ENCODE measurements at regions not wholly inside any gene's neighbourhood (a gene's known extent, or its start where the extent isn't known, plus 50 kb on each side); places are given as distances from the start of the nearest gene placed in this dataset.

DNA sequence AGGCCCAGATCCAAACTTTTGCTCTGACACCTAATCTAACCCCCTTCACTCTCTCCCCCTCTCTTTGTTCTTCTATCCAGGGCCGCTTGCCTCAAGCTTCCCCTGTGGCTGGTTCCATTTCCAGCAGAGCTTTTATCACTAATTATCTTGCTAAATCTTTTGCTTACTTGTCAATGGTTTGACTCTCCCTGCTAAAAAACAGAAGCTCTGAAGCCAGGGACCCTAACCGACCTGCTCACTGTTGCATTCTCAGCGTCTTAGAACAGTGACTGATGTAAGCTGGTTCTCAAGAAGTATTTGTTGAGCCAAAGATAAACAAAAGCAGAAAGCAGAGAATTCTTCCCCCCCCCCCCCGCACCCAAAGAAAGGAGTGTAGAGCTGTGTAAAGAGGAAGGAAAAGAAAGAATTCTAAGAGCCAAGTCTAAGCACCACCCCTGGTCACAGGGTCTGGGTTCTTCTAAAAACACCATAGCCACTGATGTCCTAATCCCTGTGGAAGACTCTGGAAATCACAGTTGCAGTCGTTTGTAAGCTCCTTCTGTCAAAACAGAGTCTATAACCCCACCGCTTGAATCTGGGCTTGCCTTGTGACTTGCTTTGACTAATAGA, 385.8 kb downstream of the MED13L start (continued):
- TF ChIP-seq, protein P1, sequence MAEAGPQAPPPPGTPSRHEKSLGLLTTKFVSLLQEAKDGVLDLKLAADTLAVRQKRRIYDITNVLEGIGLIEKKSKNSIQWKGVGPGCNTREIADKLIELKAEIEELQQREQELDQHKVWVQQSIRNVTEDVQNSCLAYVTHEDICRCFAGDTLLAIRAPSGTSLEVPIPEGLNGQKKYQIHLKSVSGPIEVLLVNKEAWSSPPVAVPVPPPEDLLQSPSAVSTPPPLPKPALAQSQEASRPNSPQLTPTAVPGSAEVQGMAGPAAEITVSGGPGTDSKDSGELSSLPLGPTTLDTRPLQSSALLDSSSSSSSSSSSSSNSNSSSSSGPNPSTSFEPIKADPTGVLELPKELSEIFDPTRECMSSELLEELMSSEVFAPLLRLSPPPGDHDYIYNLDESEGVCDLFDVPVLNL (CRISPR knock-in tag; IDR thresholded peaks at IDR 0.05; ENCODE audit: low read depth): no peak
- TF ChIP-seq, protein P2, sequence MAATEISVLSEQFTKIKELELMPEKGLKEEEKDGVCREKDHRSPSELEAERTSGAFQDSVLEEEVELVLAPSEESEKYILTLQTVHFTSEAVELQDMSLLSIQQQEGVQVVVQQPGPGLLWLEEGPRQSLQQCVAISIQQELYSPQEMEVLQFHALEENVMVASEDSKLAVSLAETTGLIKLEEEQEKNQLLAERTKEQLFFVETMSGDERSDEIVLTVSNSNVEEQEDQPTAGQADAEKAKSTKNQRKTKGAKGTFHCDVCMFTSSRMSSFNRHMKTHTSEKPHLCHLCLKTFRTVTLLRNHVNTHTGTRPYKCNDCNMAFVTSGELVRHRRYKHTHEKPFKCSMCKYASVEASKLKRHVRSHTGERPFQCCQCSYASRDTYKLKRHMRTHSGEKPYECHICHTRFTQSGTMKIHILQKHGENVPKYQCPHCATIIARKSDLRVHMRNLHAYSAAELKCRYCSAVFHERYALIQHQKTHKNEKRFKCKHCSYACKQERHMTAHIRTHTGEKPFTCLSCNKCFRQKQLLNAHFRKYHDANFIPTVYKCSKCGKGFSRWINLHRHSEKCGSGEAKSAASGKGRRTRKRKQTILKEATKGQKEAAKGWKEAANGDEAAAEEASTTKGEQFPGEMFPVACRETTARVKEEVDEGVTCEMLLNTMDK (IDR thresholded peaks at IDR 0.05; ENCODE audit: borderline replicate concordance, insufficient read depth, low read depth, low read length, poor library complexity, severe bottlenecking): no peak

DNA sequence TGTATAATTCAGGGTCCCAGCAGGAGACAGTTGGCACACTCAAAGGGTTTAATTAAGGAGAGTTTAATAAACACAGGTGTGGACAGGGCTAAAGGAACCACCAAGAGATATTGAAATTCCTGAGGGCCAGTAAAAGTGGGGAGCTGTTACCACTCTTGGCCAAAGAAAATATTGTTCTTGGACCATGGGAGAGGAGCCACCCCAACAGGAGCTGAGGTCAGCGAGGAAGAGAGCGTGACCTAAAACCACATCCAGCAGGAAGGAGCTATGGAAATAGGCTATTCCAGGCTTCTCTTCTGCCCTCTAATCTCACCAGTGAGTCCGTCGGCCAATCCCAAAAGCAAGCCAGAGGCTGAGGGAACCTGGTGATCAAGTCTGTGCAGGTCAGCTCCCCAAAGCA, 390.8 kb downstream of the MED13L start:
- Histone ChIP-seq H3K9ac (ENCODE audit: insufficient read depth in 1 of 2, low read depth in 2 of 2, low read length in 2 of 2) (no peak overlapping the region), H3K9me3 (replicated peaks; ENCODE audit: control insufficient read depth, insufficient read depth, low read depth, low read length) (no peaks in the 10 kb centered on the region), H3K36me3 (ENCODE audit: control insufficient read depth, insufficient read depth, low read length) (no peaks in the 10 kb centered on the region), H3K4me3 (no peak overlapping the region), H4K20me1 (replicated peaks; ENCODE audit: control insufficient read depth, insufficient read depth, low read length) (no peaks in the 10 kb centered on the region), H3K79me2 (ENCODE audit: control insufficient read depth, insufficient read depth, low read length) (no peaks in the 10 kb centered on the region), H3K27ac (ENCODE audit: extremely low read depth, low read depth, low read length) (no peak overlapping the region), H3K27me3 (ENCODE audit: control insufficient read depth in 2 of 2, insufficient read depth in 2 of 2, low read length in 2 of 2) (peaks cover 19 to 21% of the 10 kb centered on the region in 2 experiments; a peak in 3 of 5 replicates), H3K4me1 (replicated peaks in 1 of 2; ENCODE audit: control insufficient read depth in 2 of 2, insufficient read depth in 2 of 2, low read length in 2 of 2) (no peaks in the 10 kb centered on the region), H3K4me2 (ENCODE audit: insufficient read depth, low read length) (no peak overlapping the region), H3K9me1 (ENCODE audit: control insufficient read depth, insufficient read depth, low read length) (no peaks in the 10 kb centered on the region), H2AFZ (ENCODE audit: low read depth, low read length) (no peak overlapping the region)
- BruUV-seq (replicated peaks): no TSS peak
- TF ChIP-seq, protein P3, sequence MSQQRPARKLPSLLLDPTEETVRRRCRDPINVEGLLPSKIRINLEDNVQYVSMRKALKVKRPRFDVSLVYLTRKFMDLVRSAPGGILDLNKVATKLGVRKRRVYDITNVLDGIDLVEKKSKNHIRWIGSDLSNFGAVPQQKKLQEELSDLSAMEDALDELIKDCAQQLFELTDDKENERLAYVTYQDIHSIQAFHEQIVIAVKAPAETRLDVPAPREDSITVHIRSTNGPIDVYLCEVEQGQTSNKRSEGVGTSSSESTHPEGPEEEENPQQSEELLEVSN (IDR thresholded peaks at IDR 0.05; ENCODE audit: borderline replicate concordance in 1 of 2, extremely low read depth in 1 of 2, insufficient read depth in 1 of 2, insufficient read length in 1 of 2, low read depth in 1 of 2, low read length in 1 of 2, poor library complexity in 1 of 2, severe bottlenecking in 1 of 2): no peak
- no peak for TF ChIP-seq ARID2 (IDR thresholded peaks at IDR 0.05)
- TF ChIP-seq ZBTB8A (IDR thresholded peaks at IDR 0.05; ENCODE audit: partially characterized antibody): no peak
- TF ChIP-seq RBM34 (IDR thresholded peaks at IDR 0.05; ENCODE audit: borderline replicate concordance, insufficient read depth, low read length): no peak
- no peak for TF ChIP-seq SREBF2 (CRISPR knock-in tag; IDR thresholded peaks at IDR 0.05)
- TF ChIP-seq LEF1 (IDR thresholded peaks at IDR 0.05): no peak
- TF ChIP-seq YBX1 (IDR thresholded peaks at IDR 0.05): no peak
- no peak for TF ChIP-seq TSC22D4 (tag; IDR thresholded peaks at IDR 0.05)
- no peak for TF ChIP-seq LCOR (CRISPR knock-in tag; IDR thresholded peaks at IDR 0.05)
- TF ChIP-seq HDAC1 (IDR thresholded peaks at IDR 0.05): no peak
- TF ChIP-seq ZNF584 (CRISPR knock-in tag; IDR thresholded peaks at IDR 0.05; ENCODE audit: low read depth): no peak
- DNase-seq (ENCODE audit: extremely low read depth in 1 of 4, low spot score in 3 of 4) (no peak), FAIRE-seq (no peak), ATAC-seq (no peak)
- 0% methylated on average over 4 of the region's 4 CpGs for WGBS (ENCODE audit: insufficient coverage, low coverage, missing lambda C conversion rate)
- intact Hi-C loops (cut with micrococcal nuclease): no loop called here
- in situ Hi-C loops (cut with MboI): no loop called here
- POLR2A ChIA-PET: interaction anchor here (1.1 kb wide), 1 partner anchor 18 kb away, joined by 7 read pairs; no protein-coding TSS in a partner anchor
- CTCF ChIA-PET (ENCODE audit: low intra/inter-chr PET ratio): no interaction called here

All from K562 (cell line).